Thyroid gland (tissue), 4 donors: ENCODE measurements at regions not wholly inside any gene's neighbourhood (a gene's known extent, or its start where the extent isn't known, plus 50 kb on each side); places are given as distances from the start of the nearest gene placed in this dataset.
"Not testable (repeated sequence)": the region's sequence is repeated elsewhere in the genome, so short reads cannot be mapped to it uniquely, and the experiment has no call there.

Source experiments
- DNase-seq, 2 donors: peaks; one replicate each; pipeline ENCODE4 v3.0.0-alpha.2; 2019
- H3K27ac ChIP-seq, 3 donors: fragments of 200-600 bp; sonication (generic); 1 replicate in 2 of 3; 2 replicates in 1 of 3; pipeline ENCODE4 v1.5.1; 2016 to 2019; ENCODE audit warnings: mild to moderate bottlenecking in 1 of 3, moderate library complexity in 1 of 3
- H3K27me3 ChIP-seq: fragments of 200-600 bp; sonication (generic); one replicate; pipeline ENCODE4 v1.5.1; 2019
- H3K36me3 ChIP-seq, 2 donors: fragments of 200-600 bp; sonication (generic); one replicate each; pipeline ENCODE4 v1.5.1; 2016 to 2019
- H3K4me1 ChIP-seq, 2 donors: fragments of 200-600 bp; sonication (generic); one replicate each; pipeline ENCODE4 v1.5.1; 2017 to 2019
- H3K4me3 ChIP-seq, 3 donors: fragments of 200-600 bp; sonication (generic); replicated peaks in 1 of 3; 1 replicate in 2 of 3; 2 replicates in 1 of 3; pipeline ENCODE4 v1.5.1; 2016; ENCODE audit warnings: mild to moderate bottlenecking in 1 of 3
- H3K9me3 ChIP-seq: fragments of 200-600 bp; sonication (generic); one replicate; pipeline ENCODE4 v1.5.1; 2017
- POLR2A ChIP-seq, 2 donors: fragments of 450-650 bp; IDR thresholded peaks; one replicate each; pipeline ENCODE4 v1.6.1; 2017; ENCODE audit warnings: antibody characterized with exemption in 2 of 2, mild to moderate bottlenecking in 2 of 2, moderate library complexity in 1 of 2
- WGBS, 2 donors: methylation state at CpG; one replicate each; pipeline ENCODE4 v1.1.5; 2017; 5-methylcytosine and 5-hydroxymethylcytosine counted together
- intact Hi-C: fragments of 100-400 bp; cut with DNase I; formaldehyde crosslinking; loops from one replicate; pipeline ENCODE4 v1.15.1; 2023
- TF ChIP-seq, protein P1 (sequence below), 6 experiments: fragments of 200-600 bp in 3 of 6; fragments of 450-650 bp in 3 of 6; sonication (generic) in 3 of 6; IDR thresholded peaks; one replicate each; pipeline ENCODE4 v1.5.1; 2016 to 2019; ENCODE audit warnings: antibody characterized with exemption in 6 of 6, mild to moderate bottlenecking in 2 of 6, inconsistent platforms in 1 of 6, moderate library complexity in 1 of 6

GRCh38 chr18:1544016-1544415, 639.3 kb downstream of the ADCYAP1 start:
- 66 to 68% methylated on average over 3 of the region's 3 CpGs for WGBS, 2 donors
- no peaks in the 10 kb centered on the region for H3K4me1 ChIP-seq
- H3K27me3 ChIP-seq = no peaks in the 10 kb centered on the region
- TF ChIP-seq POLR2A (IDR thresholded peaks at IDR 0.05) = no peak
- TF ChIP-seq, protein P1, sequence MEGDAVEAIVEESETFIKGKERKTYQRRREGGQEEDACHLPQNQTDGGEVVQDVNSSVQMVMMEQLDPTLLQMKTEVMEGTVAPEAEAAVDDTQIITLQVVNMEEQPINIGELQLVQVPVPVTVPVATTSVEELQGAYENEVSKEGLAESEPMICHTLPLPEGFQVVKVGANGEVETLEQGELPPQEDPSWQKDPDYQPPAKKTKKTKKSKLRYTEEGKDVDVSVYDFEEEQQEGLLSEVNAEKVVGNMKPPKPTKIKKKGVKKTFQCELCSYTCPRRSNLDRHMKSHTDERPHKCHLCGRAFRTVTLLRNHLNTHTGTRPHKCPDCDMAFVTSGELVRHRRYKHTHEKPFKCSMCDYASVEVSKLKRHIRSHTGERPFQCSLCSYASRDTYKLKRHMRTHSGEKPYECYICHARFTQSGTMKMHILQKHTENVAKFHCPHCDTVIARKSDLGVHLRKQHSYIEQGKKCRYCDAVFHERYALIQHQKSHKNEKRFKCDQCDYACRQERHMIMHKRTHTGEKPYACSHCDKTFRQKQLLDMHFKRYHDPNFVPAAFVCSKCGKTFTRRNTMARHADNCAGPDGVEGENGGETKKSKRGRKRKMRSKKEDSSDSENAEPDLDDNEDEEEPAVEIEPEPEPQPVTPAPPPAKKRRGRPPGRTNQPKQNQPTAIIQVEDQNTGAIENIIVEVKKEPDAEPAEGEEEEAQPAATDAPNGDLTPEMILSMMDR (IDR thresholded peaks at IDR 0.05) = no peak
- H3K4me3 ChIP-seq = no peak overlapping the region
- intact Hi-C loops = no loop called here
- H3K27ac ChIP-seq = no peak overlapping the region
- H3K36me3 ChIP-seq = no peaks in the 10 kb centered on the region
- H3K9me3 ChIP-seq = no peaks in the 10 kb centered on the region
- DNase-seq = no peak

GRCh38 chr18:1557711-1558110, 653.0 kb downstream of the ADCYAP1 start:
- H3K4me3 ChIP-seq, DNase-seq, H3K36me3 ChIP-seq, H3K27ac ChIP-seq, intact Hi-C loops, H3K9me3 ChIP-seq, H3K4me1 ChIP-seq, H3K27me3 ChIP-seq: not testable (repeated sequence)
- 79 to 82% methylated on average over 1 of the region's 1 CpG for WGBS, 2 donors

DNA sequence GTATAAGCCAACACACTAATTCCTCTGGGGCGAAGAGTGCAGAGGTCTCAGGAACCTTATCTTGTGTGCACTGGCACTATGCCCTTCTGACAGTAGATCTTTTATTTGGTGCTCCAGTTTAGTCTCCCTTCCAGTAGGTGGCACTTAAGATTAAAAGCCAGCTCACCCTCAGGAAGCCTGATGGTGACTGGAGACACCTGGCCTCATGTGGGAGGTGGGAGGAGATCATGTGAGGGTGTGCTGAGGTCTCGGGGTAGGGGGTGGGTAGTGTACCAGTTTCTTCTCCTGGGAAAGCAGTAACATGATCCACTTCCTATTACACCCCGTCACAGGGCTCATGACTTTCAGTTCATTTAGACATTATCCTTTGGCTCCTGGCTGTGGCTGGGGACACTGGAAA, 654.9 kb downstream of the ADCYAP1 start:
- intact Hi-C loops = no loop called here
- no peak for TF ChIP-seq POLR2A (IDR thresholded peaks at IDR 0.05)
- TF ChIP-seq, protein P1 (IDR thresholded peaks at IDR 0.05) = no peak
- Histone ChIP-seq H3K4me1 (no peaks in the 10 kb centered on the region), H3K4me3 (no peak overlapping the region), H3K27me3 (no peaks in the 10 kb centered on the region), H3K27ac (no peak overlapping the region), H3K36me3 (no peaks in the 10 kb centered on the region), H3K9me3 (no peaks in the 10 kb centered on the region)
- 71 to 83% methylated on average over 3 of the region's 3 CpGs for WGBS, 2 donors
- DNase-seq = no peak

- Histone ChIP-seq H3K9me3 (no peaks in the 10 kb centered on the region), H3K4me3 (no peak overlapping the region), H3K27me3 (no peaks in the 10 kb centered on the region), H3K36me3 (no peaks in the 10 kb centered on the region), H3K4me1 (no peaks in the 10 kb centered on the region), H3K27ac (no peak overlapping the region)
- 71 to 72% methylated on average over 3 of the region's 3 CpGs for WGBS, 2 donors
- intact Hi-C loops = no loop called here
- no peak for DNase-seq
- TF ChIP-seq POLR2A (IDR thresholded peaks at IDR 0.05) = no peak
- TF ChIP-seq, protein P1 (IDR thresholded peaks at IDR 0.05) = no peak
Measured at GRCh38 chr18:1564793-1565192, 660.1 kb downstream of the ADCYAP1 start.

DNA sequence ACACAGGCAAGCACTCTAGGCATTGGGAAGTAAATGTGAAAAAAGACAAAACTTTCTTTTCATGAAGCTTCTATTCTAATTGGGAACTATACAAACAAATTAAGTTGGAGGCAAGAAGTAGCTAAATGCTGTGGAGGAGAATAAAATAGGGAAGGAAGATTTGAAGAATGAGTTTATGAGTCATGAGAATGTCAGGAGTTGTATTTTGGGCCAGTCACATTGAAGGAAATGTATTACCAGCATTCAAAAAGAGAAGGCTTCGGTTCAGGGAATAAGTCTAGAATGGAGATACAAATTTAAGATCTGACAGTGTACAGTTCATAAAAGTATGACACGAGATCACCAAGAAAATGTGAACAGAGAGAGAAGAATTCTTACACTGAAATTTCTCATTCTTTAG, 666.5 kb downstream of the ADCYAP1 start:
- Histone ChIP-seq H3K4me3 (no peak overlapping the region), H3K27me3 (no peaks in the 10 kb centered on the region), H3K27ac (no peak overlapping the region), H3K9me3 (no peaks in the 10 kb centered on the region), H3K4me1 (no peaks in the 10 kb centered on the region), H3K36me3 (no peaks in the 10 kb centered on the region)
- no peak for DNase-seq
- intact Hi-C loops = no loop called here
- TF ChIP-seq, protein P1 (IDR thresholded peaks at IDR 0.05) = no peak
- TF ChIP-seq POLR2A (IDR thresholded peaks at IDR 0.05) = no peak
- WGBS, 2 donors = 69 to 72% methylated on average over 2 of the region's 2 CpGs

DNA sequence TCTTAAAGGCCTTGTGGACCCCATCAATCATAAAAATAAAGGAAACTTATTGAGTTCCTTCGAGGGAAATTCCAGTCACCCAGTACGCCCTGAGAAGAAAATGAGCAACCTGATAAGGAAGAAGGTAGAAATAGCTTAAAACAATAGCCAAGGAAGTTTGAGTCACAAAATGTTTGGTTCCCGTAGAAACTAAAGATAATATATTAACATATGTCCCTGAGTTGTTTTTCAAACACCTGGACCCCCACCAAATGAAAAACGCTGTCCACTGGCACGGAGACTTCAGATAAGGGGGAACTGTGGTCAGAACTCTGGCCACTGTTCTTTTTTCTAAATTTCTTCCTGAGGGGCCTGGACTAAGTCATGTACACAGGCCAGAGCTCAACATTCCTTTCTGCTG, 669.1 kb downstream of the ADCYAP1 start:
- Histone ChIP-seq H3K27ac (no peak overlapping the region), H3K4me1 (no peaks in the 10 kb centered on the region), H3K4me3 (no peak overlapping the region), H3K9me3 (no peaks in the 10 kb centered on the region), H3K27me3 (no peaks in the 10 kb centered on the region), H3K36me3 (no peaks in the 10 kb centered on the region)
- TF ChIP-seq, protein P1 (IDR thresholded peaks at IDR 0.05) = no peak
- TF ChIP-seq POLR2A (IDR thresholded peaks at IDR 0.05) = no peak
- 62 to 63% methylated on average over 5 of the region's 5 CpGs for WGBS, 2 donors
- intact Hi-C loops = no loop called here
- no peak for DNase-seq
